UCSD-AML1 (cell line): ENCODE measurements at regions not wholly inside any gene's neighbourhood (a gene's known extent, or its start where the extent isn't known, plus 50 kb on each side); places are given as distances from the start of the nearest gene placed in this dataset.

Experiments used
- DNase-seq: peaks from one replicate; lab custom pipeline; 2025; ENCODE audit not compliant: unreplicated experiment; lab: John Stamatoyannopoulos, UW

DNA sequence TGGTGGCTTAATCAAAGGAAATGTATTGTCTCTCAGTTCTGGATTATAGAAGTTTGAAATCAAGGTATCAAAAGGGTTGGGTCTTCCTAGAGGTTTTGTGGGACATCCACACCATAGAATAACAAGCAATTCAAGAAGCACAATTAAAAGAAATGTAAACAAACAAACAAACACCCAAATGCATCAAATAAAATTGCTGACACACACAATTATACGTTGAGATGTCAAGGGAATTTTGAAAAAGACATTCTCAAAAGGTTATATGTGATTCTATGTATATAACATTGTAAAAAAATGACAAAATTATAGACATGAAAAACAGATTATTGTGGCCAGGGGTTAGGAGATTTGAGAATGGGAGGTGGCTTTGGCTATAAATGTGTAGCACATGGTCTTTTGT, 250.7 kb upstream of the AGA start:
- DNase-seq: no peak

DNA sequence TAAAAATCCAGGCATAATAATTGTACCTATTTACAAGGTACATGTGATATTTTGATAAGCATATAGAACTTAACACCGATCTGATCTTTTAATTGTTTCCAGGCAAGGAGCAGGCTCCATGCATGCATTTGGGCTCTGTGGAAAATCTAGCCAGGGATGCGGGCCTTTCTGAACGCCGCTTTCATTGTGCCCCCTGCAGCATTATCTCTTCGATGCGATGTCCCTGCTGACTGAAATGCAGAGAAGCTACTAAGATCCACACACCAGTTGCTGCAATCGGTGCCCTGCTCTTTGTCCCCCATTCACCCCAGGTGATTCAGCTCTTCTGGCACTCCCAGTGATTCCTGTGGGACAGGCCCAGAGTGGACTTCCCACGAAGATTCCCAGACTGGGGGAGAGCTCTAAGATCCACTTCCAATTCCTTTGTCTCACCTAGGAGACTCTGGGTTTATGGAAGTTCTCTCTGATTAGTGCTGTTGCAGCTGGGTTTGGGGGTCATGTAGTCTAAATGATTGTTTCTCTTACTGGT, 254.3 kb upstream of the AGA start:
- DNase-seq: no peak

DNA sequence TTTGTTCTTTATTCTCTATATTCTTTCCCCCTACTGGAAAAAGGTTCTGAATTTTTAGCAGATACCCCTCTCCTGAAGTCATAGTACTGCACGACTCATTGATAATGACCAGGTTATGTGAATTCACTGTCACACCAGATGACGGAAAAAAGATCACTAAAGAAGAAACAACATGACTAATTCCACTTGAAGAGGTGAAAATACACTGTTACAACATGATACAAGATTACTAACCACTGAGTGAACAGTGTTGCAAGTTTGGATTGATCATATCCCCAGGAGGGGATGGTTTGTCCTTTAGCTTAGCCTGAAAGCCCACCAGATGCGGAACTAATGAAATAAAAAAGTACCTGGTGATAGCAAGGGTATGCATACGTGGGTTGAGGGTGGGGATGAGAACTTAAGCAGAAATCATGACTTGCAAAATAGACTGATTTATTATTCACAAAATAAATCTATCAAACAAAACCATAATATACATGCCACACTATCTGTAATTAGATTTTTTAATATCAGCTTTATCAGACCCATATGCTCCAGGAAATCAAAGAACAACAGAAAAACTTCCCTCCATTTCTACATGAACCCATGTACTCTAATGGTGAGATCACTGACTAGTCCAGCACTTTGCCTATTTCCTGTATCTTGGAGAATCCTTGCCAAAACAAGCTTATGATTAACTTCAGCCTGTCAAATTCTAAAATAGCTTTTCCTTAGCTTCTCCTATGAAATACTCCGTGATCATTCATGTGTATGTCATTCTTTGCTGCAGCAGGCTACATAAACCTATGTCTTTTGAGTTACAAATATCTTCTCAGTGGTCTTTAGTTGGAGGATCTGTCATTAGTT, 257.4 kb upstream of the AGA start:
- no peak for DNase-seq

DNA sequence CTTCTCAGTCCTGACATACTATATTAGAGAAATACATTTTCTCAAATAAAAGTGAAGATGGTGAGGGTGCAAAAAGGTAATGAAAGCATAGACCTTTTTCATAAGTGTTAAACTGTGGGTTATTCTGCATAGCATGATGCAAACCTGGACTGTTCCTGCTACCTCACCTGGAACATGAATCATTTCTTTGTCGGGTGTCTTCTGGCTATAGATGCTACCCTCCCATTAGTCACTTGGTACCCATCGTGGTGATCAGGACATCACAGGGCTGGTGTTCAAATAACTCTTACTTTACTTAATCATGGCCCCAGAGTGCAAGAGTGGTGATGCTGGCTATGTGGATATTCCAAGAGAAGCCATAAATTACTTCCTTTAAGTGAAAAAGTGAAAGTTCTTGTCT, 264.7 kb upstream of the AGA start:
- no peak for DNase-seq

DNA sequence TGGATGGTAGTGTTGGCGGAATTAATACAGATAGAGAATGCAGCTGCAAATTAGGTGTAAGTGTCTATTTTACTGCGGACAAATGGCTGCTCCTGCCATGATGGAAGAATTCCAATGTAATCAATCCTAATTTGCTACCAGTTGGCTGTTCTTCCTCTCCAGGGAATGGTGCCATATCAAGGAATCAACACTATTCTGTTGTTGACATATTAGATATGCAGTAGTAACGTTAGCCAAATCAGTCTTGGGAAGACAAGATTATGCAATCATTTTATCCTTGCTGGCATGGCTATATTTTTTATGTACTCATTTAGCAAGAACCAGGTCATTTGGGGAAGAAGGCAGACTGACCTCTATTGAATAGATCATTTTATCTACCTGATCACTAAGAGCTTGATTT, 271.2 kb upstream of the AGA start:
- DNase-seq: no peak

DNA sequence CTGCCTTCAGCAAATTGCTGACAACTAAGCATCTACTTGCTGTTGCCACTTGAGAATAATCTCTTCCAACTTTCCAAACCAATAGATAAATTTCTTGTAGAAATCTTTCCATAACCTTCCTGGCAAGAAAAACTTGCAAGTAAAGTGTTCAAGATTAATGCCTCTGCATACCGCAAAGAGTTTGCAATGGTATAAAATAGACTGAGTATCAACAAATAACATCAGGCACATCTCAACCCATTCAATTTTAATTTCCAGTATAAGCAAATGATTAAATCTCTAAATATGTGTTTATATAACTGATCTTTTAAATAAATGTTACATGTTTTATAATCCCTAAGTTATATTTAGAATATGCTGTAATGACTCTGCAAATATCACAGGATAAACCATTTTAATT, 275.2 kb upstream of the AGA start:
- no peak for DNase-seq

DNA sequence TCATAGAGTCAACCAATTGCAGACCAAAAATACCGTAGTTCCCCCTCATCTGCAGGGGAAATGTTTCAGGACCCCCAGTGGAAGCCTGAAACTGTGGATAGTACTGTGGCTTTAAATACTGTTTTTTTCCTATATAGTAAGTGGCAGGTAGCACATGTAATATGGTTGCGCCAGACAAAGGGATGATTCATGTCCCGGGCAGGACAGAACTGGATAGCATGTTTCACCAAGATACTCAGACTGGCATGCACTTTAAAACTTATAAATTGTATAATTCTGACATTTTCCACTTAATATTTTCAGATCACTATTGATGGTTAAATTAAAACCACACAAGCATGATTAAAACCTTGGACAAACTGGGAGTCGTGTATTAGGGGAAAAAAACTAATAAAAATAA, 276.3 kb upstream of the AGA start:
- no peak for DNase-seq

DNA sequence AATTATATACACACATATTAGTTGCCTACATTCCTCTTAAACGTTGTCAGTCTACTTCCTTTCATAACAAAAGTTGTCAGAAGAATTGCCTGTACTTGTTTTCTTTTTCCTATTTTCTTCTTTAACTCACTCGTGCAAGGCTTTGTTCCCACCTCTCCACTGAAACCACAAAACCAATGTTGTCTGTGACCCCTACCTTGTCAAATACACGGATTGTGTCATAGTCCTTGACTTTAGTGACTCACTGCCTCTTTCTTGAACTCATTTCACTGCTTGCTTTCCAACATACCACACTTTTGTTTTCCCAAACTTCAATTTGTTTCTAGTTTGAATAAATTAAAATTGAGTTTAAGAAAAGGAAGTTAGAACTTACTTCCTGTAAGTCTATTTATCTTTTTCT, 283.9 kb upstream of the AGA start:
- DNase-seq: no peak

DNA sequence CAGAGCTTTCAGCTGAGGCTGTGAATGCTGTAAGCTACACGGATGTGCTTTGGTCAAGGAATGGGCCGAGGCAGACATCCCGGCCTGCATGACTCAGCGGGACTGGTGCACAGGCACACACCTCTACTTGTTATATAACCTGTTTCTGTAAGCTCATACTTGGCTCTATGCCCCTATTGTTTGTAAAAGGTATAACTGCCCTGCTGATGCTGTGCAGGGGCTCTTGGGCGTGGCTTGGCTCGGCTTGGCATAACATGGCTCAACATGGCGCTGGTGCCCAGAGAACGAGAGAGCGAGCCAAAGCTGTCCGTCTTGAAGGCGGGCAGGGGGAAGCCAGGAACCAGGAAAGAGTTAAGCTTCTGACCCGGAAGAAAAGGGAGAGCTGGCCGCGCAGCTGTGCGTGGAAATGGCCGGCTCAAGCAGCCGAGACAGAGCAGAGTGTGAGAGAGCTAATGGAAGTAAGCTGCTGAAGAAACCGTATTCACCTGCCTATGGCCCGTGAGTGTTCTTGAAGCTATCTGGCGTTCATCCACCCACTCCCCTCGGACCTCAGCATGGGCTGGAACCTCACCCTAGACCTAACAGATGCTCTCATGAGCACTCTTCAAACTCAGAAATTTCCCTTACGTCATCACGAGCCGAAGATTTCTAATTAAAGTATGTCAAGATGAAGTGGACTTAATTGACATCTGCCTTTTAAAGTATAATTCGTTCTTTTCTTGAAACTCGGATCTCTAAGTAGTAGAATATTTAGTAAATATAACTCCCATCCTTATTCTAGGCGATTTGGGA, 286.3 kb upstream of the AGA start:
- DNase-seq: no peak

DNA sequence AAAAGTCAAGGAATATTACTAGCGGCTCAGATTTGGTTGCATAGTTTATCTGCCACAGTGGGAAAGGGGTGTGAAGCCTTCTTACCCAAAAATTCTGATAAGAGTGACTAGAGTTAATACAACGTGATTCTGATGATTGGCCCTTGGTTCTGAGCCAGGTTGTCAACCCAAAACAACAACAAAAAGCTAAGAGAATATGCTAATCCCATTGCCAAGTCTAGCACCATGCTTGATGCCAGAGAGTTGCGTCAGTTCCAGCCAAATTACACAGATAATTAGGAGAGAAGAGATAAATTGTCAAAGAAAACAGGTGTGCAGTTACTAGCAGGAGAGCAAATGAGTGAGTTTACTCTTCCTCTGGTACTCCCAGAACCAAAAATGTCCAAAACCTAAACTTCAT, 287.4 kb upstream of the AGA start:
- DNase-seq: no peak

DNA sequence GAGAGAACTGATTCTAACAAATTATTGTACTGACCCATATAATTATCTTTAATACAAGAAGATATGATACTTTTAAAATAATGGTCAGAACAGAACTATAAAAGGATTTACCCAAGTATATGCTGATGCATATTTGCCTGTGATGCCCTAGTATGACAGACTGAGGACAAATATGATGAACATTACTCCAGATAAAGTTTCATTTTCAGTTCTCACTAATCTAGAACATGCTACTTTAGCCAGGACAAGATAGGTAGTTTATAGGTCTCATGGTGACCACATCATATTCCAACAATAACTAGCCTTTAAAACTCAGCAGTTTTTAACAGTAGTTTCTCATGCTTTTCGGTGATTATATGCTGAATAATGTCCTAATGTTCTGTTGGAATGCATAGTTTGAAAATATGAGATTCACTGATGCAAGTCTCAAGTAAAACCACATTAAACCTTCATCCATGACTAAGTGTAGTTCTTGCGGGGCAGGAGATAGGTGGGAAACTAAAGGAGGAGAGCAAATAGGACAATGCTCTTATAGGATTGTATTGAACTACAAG, 295.2 kb upstream of the AGA start:
- no peak for DNase-seq

DNA sequence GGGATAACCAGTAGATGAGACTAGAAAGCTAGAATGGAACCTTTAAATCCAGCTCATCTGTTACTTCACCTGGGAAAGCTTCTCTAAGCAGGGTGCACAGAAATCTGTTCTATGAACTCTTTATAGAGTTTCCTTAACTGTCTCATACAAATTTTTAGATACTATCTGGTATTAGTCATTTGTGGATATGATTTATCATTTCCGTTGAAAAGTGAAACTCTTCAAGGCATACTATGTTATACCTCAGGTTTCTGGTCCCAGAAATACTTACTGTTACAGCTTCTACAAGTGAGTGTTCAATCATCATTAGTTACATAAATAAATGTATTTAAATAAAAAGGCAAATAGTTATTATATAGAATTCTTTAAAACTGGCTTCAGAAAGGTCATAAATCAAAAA, 298.3 kb upstream of the AGA start:
- DNase-seq: no peak

DNA sequence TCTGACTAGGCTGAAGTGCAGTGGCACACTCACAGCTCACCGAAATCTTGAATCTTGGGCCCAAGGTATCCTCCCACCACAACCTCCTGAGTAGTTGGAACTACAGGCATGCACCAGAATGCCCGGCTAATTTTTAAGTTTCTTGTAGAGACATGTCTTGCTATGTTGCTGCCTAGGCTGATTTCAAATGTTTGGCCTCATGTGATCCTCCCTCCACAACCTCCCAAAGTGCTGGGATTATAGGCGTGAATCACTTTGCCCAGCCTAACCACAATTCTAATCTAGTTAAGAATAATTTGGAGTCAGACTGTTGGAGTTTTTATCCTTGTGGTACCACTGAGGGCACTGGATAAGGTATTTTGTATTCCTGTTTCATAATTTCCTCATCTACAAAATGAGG, 317.5 kb upstream of the AGA start:
- DNase-seq: no peak

DNA sequence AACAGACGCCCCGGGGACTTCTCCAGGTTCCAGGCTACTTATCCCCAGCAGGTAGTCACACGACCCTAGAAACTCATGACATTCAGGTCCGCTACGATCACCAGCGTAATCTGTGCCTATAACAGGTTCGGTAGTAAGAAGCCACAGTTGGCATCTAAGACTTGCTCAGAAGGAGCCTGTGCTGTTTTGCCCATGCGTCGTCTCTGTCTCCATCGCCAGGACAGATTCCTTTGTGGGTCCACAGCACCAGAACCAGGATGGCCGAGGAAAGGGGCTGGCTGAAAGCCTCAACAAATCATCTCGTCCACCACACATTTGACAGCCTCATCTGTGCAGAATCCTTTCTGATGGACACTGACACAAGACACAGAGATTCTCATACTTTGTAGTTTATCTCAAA, 319.5 kb upstream of the AGA start:
- no peak for DNase-seq

DNA sequence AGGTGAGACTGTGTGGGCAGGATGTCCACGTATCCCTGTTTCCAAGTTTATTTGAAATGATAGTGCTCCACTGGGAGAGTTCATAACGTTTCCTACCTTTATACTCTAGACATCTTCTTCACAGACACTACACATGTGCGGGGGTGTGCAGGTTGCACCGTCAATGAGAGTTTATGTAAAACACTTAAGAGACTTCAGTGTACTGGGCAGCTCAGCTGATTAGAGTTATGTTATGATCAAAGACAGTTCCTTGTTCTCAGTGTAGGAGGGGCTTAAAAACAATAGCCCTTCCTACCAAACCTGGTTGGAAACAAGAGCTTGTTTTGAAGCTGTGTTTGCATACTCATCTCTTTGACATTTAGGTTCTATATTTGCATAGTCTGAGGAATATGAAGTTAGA, 326.9 kb upstream of the AGA start:
- no peak for DNase-seq

DNA sequence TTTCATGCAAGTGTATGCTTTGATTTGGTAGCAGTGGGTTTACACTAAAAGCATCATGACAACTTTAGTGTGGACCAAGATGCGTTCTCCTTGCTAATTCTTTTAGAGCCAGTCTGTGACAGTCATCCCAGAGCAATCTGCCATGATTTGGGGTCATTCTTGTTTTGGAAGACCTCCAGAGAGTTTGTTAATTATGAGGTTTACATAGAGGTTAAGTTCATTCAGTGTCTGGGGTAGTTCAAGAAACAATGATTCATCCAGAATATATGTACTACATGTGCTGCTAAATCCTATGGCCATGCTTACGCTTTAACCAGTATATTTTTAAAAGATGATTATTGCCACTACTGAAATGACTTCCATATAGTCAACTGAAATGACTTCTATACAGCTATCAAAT, 328.5 kb upstream of the AGA start:
- DNase-seq: no peak

DNA sequence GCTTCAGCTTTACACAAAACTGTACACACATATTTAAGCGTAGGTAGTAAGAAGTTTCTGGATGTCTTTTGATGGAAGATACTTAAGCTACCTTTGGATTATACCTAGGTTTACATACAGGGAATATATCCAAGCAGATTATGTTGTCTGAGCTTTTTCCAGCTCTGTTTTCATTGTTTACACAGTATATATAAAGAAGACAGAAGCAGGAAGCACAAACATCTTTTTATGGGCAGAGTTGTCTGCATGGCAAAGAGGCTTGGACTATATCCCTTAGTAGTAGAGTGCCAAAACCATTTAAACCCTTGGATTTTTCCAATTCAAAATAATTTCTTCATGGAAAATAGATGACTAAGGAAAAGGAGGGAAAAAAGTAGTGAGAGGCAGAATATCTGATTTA, 329.4 kb upstream of the AGA start:
- no peak for DNase-seq

DNA sequence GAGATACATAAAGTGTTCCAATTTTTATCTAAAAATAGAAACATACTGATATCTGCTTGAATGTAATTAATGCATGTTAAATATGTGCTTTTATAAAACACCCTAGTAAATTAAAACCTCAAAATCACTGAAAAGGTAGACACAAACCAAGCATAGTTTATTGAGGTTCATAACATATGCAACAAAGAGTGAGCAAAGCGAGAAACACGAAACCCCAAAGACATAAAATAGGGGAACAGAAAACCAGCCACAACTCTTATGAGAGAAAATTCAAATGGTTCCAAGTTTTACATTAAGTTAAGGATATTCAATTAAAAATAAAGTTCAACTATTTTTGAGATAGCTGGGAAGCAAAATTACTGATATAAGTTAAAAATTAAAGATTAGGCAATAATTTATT, 336.4 kb upstream of the AGA start:
- no peak for DNase-seq

DNA sequence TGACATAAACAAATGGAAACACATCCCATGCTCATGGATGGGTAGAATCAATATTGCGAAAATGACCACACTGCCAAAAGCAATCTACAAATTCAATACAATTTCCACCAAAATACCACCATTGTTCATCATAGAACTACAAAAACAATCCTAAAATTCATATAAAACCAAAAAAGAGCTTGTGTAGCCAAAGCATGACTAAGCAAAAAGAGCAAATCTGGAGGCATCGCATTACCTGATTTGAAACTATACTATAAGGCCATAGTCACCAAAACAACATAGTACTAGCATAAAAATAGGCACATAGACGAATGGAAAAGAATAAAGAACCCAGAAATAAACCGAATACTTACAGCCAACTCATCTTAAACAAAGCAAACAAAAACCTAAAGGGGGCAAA, 342.8 kb upstream of the AGA start:
- no peak for DNase-seq

DNA sequence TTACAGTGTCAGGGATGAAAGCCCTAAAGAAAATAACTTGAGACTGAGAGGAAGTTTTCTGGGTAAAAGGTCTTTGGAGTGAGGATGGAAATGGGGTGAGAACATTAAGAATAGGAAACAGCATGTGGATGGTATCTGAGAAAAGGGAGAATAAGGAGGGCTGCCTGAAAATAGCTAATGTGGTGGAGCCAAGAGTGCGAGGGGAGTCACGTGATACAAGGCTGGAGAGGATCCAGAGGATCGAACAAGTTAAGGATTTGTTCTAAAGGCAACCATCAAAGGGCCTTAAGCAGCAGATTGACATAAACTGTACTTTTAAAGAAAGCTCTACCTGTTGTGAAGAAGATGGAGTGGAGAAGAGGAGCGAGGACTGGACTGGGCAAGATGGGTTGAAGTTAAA, 347.4 kb upstream of the AGA start:
- DNase-seq: no peak

DNA sequence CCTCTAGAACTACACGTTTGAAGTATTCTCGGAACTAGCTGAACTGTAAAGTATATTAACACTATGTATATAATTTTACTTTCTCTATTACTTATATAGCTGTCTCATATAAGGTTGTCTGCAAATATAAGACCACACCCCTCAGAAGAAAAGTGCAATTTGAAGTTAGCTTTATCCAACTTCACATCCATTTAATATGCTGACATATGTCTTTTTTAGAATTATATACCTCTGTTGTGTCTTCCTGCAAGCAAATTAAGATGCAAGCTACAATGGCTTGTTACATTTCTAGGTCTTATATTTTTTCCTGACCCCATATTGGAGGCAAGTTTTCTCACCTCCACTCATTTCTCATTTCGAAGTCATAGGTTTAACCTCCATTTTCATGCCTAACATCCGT, 349.0 kb upstream of the AGA start:
- DNase-seq: no peak

DNA sequence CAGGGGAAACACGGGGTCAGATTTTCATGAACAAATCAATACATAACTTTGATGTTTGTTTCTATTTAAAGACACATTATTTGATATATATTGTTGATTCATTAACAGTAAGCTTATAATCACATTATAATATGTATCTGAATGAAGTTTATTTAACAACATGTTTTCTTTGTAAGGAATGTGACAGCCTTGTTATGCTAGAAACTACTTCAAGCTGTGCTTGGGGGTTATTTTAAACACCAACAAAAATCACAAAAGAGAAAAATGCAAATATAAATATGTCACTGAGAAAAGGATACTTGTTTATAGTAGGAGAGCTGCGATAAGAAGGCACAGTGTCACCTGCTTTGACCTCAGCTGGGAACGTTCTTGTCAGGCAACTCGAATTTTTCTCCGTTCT, 354.6 kb upstream of the AGA start:
- no peak for DNase-seq
